T-cell (primary cell): ENCODE measurements at regions not wholly inside any gene's neighbourhood (a gene's known extent, or its start where the extent isn't known, plus 50 kb on each side); places are given as distances from the start of the nearest gene placed in this dataset.

ENCODE experiments used
- ATAC-seq, 4 experiments: fragments of 200-7000 bp in 3 of 4; fragments of 150-1000 bp in 1 of 4; cut with Tn5 transposase; replicated peaks in 1 of 4; 1 replicate in 3 of 4; 2 replicates in 1 of 4; pipeline ENCODE4 v1.10.0; 2021; ENCODE audit warnings: moderate library complexity in 3 of 4, mild to moderate bottlenecking in 2 of 4, moderate number of reproducible peaks in 1 of 4
- CTCF ChIA-PET, 2 donors: fragments of 300-600 bp; sonication (Branson Sonifier 250); formaldehyde crosslinking; loops; one replicate each; lab custom pipeline; 2022; ENCODE audit warnings: antibody characterized with exemption in 2 of 2; lab: Charles Lee
- POLR2A ChIA-PET, 2 donors: fragments of 300-600 bp; sonication (Branson Sonifier 250); formaldehyde crosslinking; loops; one replicate each; lab custom pipeline; 2022; ENCODE audit warnings: antibody characterized with exemption in 2 of 2; lab: Charles Lee
- DNase-seq, 35 experiments: peaks; one replicate each; pipeline versions ENCODE4 v3.0.0 to v3.0.0-alpha.2; 2013 to 2023
- H3K27ac ChIP-seq: one replicate; pipeline ENCODE4 v1.5.1; 2013; ENCODE audit warnings: low read length
- H3K27me3 ChIP-seq, 2 experiments: replicated peaks in 1 of 2; 1 replicate in 1 of 2; 2 replicates in 1 of 2; pipeline versions ENCODE4 v1.6.1 to v1.7.0; 2013; ENCODE audit warnings: low read length in 1 of 2, mixed read lengths in 1 of 2; ENCODE audit not compliant: control insufficient read depth in 2 of 2, insufficient read depth in 2 of 2; ENCODE audit errors: extremely low read depth in 1 of 2
- H3K36me3 ChIP-seq, 2 donors: 1 replicate in 1 of 2; 2 replicates in 1 of 2; pipeline versions ENCODE4 v1.6.1 to v1.7.0; 2013; ENCODE audit warnings: low read length in 1 of 2; ENCODE audit not compliant: control insufficient read depth in 2 of 2, insufficient read depth in 1 of 2; ENCODE audit errors: extremely low read depth in 1 of 2
- H3K4me1 ChIP-seq, 2 experiments: 1 replicate in 1 of 2; 2 replicates in 1 of 2; pipeline versions ENCODE4 v1.6.1 to v1.7.0; 2013; ENCODE audit warnings: low read length in 2 of 2, mixed read lengths in 1 of 2; ENCODE audit not compliant: insufficient read depth in 2 of 2, control insufficient read depth in 1 of 2; ENCODE audit errors: extremely low read depth in 1 of 2
- H3K4me3 ChIP-seq, 2 donors: 1 replicate in 1 of 2; 2 replicates in 1 of 2; pipeline versions ENCODE4 v1.5.1 to v1.7.0; 2013; ENCODE audit warnings: mild to moderate bottlenecking in 2 of 2, low read length in 1 of 2, moderate library complexity in 1 of 2; ENCODE audit not compliant: control insufficient read depth in 1 of 2; ENCODE audit errors: extremely low read depth in 1 of 2
- H3K9me3 ChIP-seq: 2 replicates; pipeline ENCODE4 v1.7.0; 2013
- H3K27ac Mint-ChIP-seq, 2 donors: one replicate each; pipeline ENCODE4 v1.8.0; 2020 to 2021; ENCODE audit warnings: mild to moderate bottlenecking in 2 of 2, mixed read lengths in 2 of 2
- H3K27me3 Mint-ChIP-seq, 2 donors: one replicate each; pipeline ENCODE4 v1.8.0; 2021 to 2022; ENCODE audit warnings: mixed read lengths in 2 of 2
- H3K36me3 Mint-ChIP-seq: one replicate; pipeline ENCODE4 v1.8.0; 2021; ENCODE audit warnings: mixed read lengths
- H3K4me1 Mint-ChIP-seq, 3 donors: one replicate each; pipeline ENCODE4 v1.8.0; 2020 to 2022; ENCODE audit warnings: mixed read lengths in 3 of 3, mild to moderate bottlenecking in 1 of 3
- H3K4me3 Mint-ChIP-seq, 3 donors: one replicate each; pipeline ENCODE4 v1.8.0; 2020 to 2022; ENCODE audit warnings: mild to moderate bottlenecking in 3 of 3, mixed read lengths in 3 of 3, moderate library complexity in 3 of 3
- H3K9me3 Mint-ChIP-seq, 3 donors: one replicate each; pipeline ENCODE4 v1.8.0; 2020 to 2022; ENCODE audit warnings: mixed read lengths in 3 of 3
- WGBS: methylation state at CpG from one replicate; pipeline ENCODE4 v1.1.5; 2013; ENCODE audit warnings: missing lambda C conversion rate; ENCODE audit not compliant: insufficient coverage; 5-methylcytosine and 5-hydroxymethylcytosine counted together

GRCh38 chr2:78465707-78466106, 559.8 kb upstream of the REG3G start:
- no peak for DNase-seq
- Mint-ChIP-seq H3K27me3 (no peaks in the 10 kb centered on the region), H3K4me1 (no peaks in the 10 kb centered on the region), H3K27ac (no peak overlapping the region), H3K36me3 (no peaks in the 10 kb centered on the region), H3K4me3 (no peak overlapping the region), H3K9me3 (peaks cover 4 to 36% (median 24%) of the 10 kb centered on the region in 3 donors)
- Histone ChIP-seq H3K4me3 (no peak overlapping the region), H3K36me3 (no peaks in the 10 kb centered on the region), H3K4me1 (no peaks in the 10 kb centered on the region), H3K27ac (no peak overlapping the region), H3K27me3 (no peaks in the 10 kb centered on the region), H3K9me3 (no peaks in the 10 kb centered on the region)
- POLR2A ChIA-PET = no interaction called here
- ATAC-seq = no peak
- CTCF ChIA-PET = no interaction called here
- 100% methylated on average over 2 of the region's 3 CpGs for WGBS

- Histone ChIP-seq H3K36me3 (no peaks in the 10 kb centered on the region), H3K4me1 (no peaks in the 10 kb centered on the region), H3K4me3 (no peak overlapping the region), H3K27ac (no peak overlapping the region), H3K27me3 (no peaks in the 10 kb centered on the region), H3K9me3 (no peaks in the 10 kb centered on the region)
- POLR2A ChIA-PET = no interaction called here
- H3K4me1 Mint-ChIP-seq = no peaks in the 10 kb centered on the region
- DNase-seq = no peak
- WGBS = 100% methylated on average over 3 of the region's 8 CpGs
- CTCF ChIA-PET = no interaction called here
- H3K27ac Mint-ChIP-seq = no peak overlapping the region
- no peak for ATAC-seq
- H3K9me3 Mint-ChIP-seq = peaks cover 6 to 17% (median 16%) of the 10 kb centered on the region in 3 donors
- H3K27me3 Mint-ChIP-seq = no peaks in the 10 kb centered on the region
- no peak overlapping the region for H3K4me3 Mint-ChIP-seq
- no peaks in the 10 kb centered on the region for H3K36me3 Mint-ChIP-seq
Observed at GRCh38 chr2:78476619-78477229, 548.8 kb upstream of the REG3G start.

- Mint-ChIP-seq H3K9me3 (peaks cover 16 to 19% (median 17%) of the 10 kb centered on the region in 3 donors), H3K27ac (no peak overlapping the region), H3K27me3 (no peaks in the 10 kb centered on the region), H3K4me3 (no peak overlapping the region), H3K4me1 (no peaks in the 10 kb centered on the region), H3K36me3 (no peaks in the 10 kb centered on the region)
- ChIA-PET POLR2A (interaction anchor here in 1 of 2 donors (0.6 kb wide), 1 partner anchor 486 kb away, joined by 3 read pairs; no protein-coding TSS in a partner anchor), CTCF (no interaction called here)
- no peak for DNase-seq
- no peak overlapping the region for H3K27ac ChIP-seq
- H3K27me3 ChIP-seq = no peaks in the 10 kb centered on the region
- H3K4me3 ChIP-seq = no peak overlapping the region
- H3K9me3 ChIP-seq = peaks cover 2% of the 10 kb centered on the region
- H3K4me1 ChIP-seq = no peaks in the 10 kb centered on the region
- ATAC-seq = no peak
- H3K36me3 ChIP-seq = no peaks in the 10 kb centered on the region
Observed at GRCh38 chr2:78486565-78486964, 538.9 kb upstream of the REG3G start.

GRCh38 chr2:78498125-78498524, 527.4 kb upstream of the REG3G start:
- H3K4me1 ChIP-seq = no peaks in the 10 kb centered on the region
- Mint-ChIP-seq H3K4me1 (no peaks in the 10 kb centered on the region), H3K27me3 (no peaks in the 10 kb centered on the region), H3K9me3 (peaks cover 13 to 46% (median 40%) of the 10 kb centered on the region in 3 donors), H3K4me3 (no peak overlapping the region), H3K36me3 (no peaks in the 10 kb centered on the region), H3K27ac (no peak overlapping the region)
- H3K36me3 ChIP-seq = no peaks in the 10 kb centered on the region
- CTCF ChIA-PET = no interaction called here
- H3K27ac ChIP-seq = no peak overlapping the region
- POLR2A ChIA-PET = no interaction called here
- ATAC-seq = no peak
- no peak overlapping the region for H3K4me3 ChIP-seq
- H3K27me3 ChIP-seq = no peaks in the 10 kb centered on the region
- no peaks in the 10 kb centered on the region for H3K9me3 ChIP-seq
- 91% methylated on average over 8 of the region's 8 CpGs for WGBS
- no peak for DNase-seq

- H3K36me3 ChIP-seq = no peaks in the 10 kb centered on the region
- no peaks in the 10 kb centered on the region for H3K27me3 ChIP-seq
- no peak for DNase-seq
- no peak overlapping the region for H3K4me3 ChIP-seq
- no peaks in the 10 kb centered on the region for H3K36me3 Mint-ChIP-seq
- POLR2A ChIA-PET = no interaction called here
- no peak overlapping the region for H3K27ac Mint-ChIP-seq
- peaks cover 16 to 68% (median 34%) of the 10 kb centered on the region in 3 donors for H3K9me3 Mint-ChIP-seq
- CTCF ChIA-PET = no interaction called here
- H3K4me1 ChIP-seq = no peaks in the 10 kb centered on the region
- H3K9me3 ChIP-seq = peaks cover 3% of the 10 kb centered on the region
- H3K27me3 Mint-ChIP-seq = no peaks in the 10 kb centered on the region
- ATAC-seq = no peak
- no peaks in the 10 kb centered on the region for H3K4me1 Mint-ChIP-seq
- no peak overlapping the region for H3K27ac ChIP-seq
- H3K4me3 Mint-ChIP-seq = no peak overlapping the region
- no CpG with 5 or more reads among the region's 1 CpG for WGBS
Observed at GRCh38 chr2:78506301-78506700, 519.2 kb upstream of the REG3G start.

GRCh38 chr2:78521938-78522337, 503.6 kb upstream of the REG3G start:
- H3K9me3 Mint-ChIP-seq = peaks cover 8 to 22% (median 22%) of the 10 kb centered on the region in 3 donors
- no peaks in the 10 kb centered on the region for H3K4me1 ChIP-seq
- no peaks in the 10 kb centered on the region for H3K27me3 Mint-ChIP-seq
- no peaks in the 10 kb centered on the region for H3K36me3 ChIP-seq
- ChIA-PET POLR2A (no interaction called here), CTCF (no interaction called here)
- DNase-seq = no peak
- no peak overlapping the region for H3K4me3 Mint-ChIP-seq
- no peaks in the 10 kb centered on the region for H3K36me3 Mint-ChIP-seq
- ATAC-seq = no peak
- H3K27ac ChIP-seq = no peak overlapping the region
- 89% methylated on average over 1 of the region's 3 CpGs for WGBS
- no peak overlapping the region for H3K27ac Mint-ChIP-seq
- H3K4me1 Mint-ChIP-seq = no peaks in the 10 kb centered on the region
- H3K27me3 ChIP-seq = no peaks in the 10 kb centered on the region
- no peak overlapping the region for H3K4me3 ChIP-seq
- no peaks in the 10 kb centered on the region for H3K9me3 ChIP-seq
